HUES64 (cell line): ENCODE measurements at regions not wholly inside any gene's neighbourhood (a gene's known extent, or its start where the extent isn't known, plus 50 kb on each side); places are given as distances from the start of the nearest gene placed in this dataset.

Source experiments
- H3K27ac ChIP-seq: 2 replicates; pipeline ENCODE4 v1.7.0; 2013; ENCODE audit warnings: low read depth, low read length, inconsistent platforms
- H3K27me3 ChIP-seq: 2 replicates; pipeline ENCODE4 v1.6.1; 2013; ENCODE audit warnings: mild to moderate bottlenecking, low read length; ENCODE audit not compliant: insufficient read depth
- H3K36me3 ChIP-seq: 2 replicates; pipeline ENCODE4 v1.6.1; 2013; ENCODE audit warnings: mild to moderate bottlenecking, low read length; ENCODE audit not compliant: insufficient read depth
- H3K4me1 ChIP-seq: 2 replicates; pipeline ENCODE4 v1.6.1; 2013; ENCODE audit warnings: mild to moderate bottlenecking, low read length, moderate library complexity; ENCODE audit not compliant: insufficient read depth
- H3K4me3 ChIP-seq: 2 replicates; pipeline ENCODE4 v1.5.1; 2013; ENCODE audit warnings: mild to moderate bottlenecking, low read length, moderate library complexity
- H3K9ac ChIP-seq: 2 replicates; pipeline ENCODE4 v1.6.1; 2013; ENCODE audit warnings: mild to moderate bottlenecking, low read depth, low read length
- H3K9me3 ChIP-seq: 2 replicates; pipeline ENCODE4 v1.6.1; 2013; ENCODE audit warnings: low read depth, low read length; ENCODE audit not compliant: insufficient read depth
- WGBS: fragments of 150-250, 120-280 bp; methylation state at CpG from one replicate; pipeline ENCODE4 v1.1.7; 2013; ENCODE audit warnings: missing lambda C conversion rate; 5-methylcytosine and 5-hydroxymethylcytosine counted together

- H3K36me3 ChIP-seq, result no peaks in the 10 kb centered on the region
- no peak overlapping the region for H3K9ac ChIP-seq
- H3K27me3 ChIP-seq, result no peaks in the 10 kb centered on the region
- H3K4me3 ChIP-seq, result no peak overlapping the region
- no CpG with 5 or more reads among the region's 1 CpG for WGBS
- peaks cover 28% of the 10 kb centered on the region for H3K4me1 ChIP-seq
- H3K9me3 ChIP-seq, result 0 out of 2 replicates have a peak, but pooled peaks cover 7% of the 10 kb centered on the region
- no peak overlapping the region for H3K27ac ChIP-seq
Measured at GRCh38 chr13:64680739-64681138, 2549.4 kb downstream of the PCDH9 start.

GRCh38 chr13:64675255-64675892, 2554.8 kb downstream of the PCDH9 start:
- H3K36me3 ChIP-seq, result no peaks in the 10 kb centered on the region
- H3K4me3 ChIP-seq, result no peak overlapping the region
- H3K9me3 ChIP-seq, result no peaks in the 10 kb centered on the region
- H3K27me3 ChIP-seq, result no peaks in the 10 kb centered on the region
- H3K4me1 ChIP-seq, result no peaks in the 10 kb centered on the region
- no peak overlapping the region for H3K9ac ChIP-seq
- 85% methylated on average over 6 of the region's 6 CpGs for WGBS
- no peak overlapping the region for H3K27ac ChIP-seq

- Histone ChIP-seq H3K36me3 (no peaks in the 10 kb centered on the region), H3K4me1 (no peaks in the 10 kb centered on the region), H3K27ac (no peak overlapping the region), H3K27me3 (no peaks in the 10 kb centered on the region), H3K9me3 (no peaks in the 10 kb centered on the region), H3K4me3 (no peak overlapping the region), H3K9ac (no peak overlapping the region)
- 97% methylated on average over 2 of the region's 2 CpGs for WGBS
Measured at GRCh38 chr13:64674126-64674525, 2556.0 kb downstream of the PCDH9 start.

DNA sequence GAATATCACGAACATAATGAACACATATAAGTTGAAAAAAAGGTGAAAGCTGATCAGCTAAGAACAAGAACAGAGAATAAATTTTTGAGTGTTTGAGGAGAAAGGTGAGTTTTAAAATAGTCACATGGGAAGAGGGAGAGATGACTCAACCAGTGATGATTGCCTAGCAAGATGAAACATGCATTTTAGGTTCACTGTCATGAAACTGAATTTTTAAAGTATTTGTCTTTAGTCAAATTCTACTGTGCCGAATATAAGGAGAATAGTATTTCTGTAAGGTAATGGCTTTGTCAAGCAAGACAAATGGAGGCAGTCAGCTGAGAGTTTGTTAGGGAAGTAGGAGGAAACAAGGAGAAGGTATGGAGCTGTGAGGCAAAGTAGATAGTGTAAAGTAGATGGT, 2557.4 kb downstream of the PCDH9 start:
- WGBS, result 98% methylated on average over 2 of the region's 2 CpGs
- no peak overlapping the region for H3K9ac ChIP-seq
- no peak overlapping the region for H3K27ac ChIP-seq

GRCh38 chr13:64662887-64663593, 2567.1 kb downstream of the PCDH9 start:
- 96% methylated on average over 7 of the region's 7 CpGs for WGBS
- peaks cover 17% of the 10 kb centered on the region; the same call in 1 of the 2 replicates for H3K9me3 ChIP-seq
- H3K4me3 ChIP-seq, result no peak overlapping the region
- no peaks in the 10 kb centered on the region for H3K36me3 ChIP-seq
- no peaks in the 10 kb centered on the region for H3K4me1 ChIP-seq
- no peaks in the 10 kb centered on the region for H3K27me3 ChIP-seq
- no peak overlapping the region for H3K27ac ChIP-seq
- no peak overlapping the region for H3K9ac ChIP-seq

More for the DNA sequence above, 2557.4 kb downstream of the PCDH9 start:
- Histone ChIP-seq H3K4me1 (no peaks in the 10 kb centered on the region), H3K4me3 (no peak overlapping the region), H3K9me3 (no peaks in the 10 kb centered on the region), H3K27me3 (no peaks in the 10 kb centered on the region), H3K36me3 (no peaks in the 10 kb centered on the region)

DNA sequence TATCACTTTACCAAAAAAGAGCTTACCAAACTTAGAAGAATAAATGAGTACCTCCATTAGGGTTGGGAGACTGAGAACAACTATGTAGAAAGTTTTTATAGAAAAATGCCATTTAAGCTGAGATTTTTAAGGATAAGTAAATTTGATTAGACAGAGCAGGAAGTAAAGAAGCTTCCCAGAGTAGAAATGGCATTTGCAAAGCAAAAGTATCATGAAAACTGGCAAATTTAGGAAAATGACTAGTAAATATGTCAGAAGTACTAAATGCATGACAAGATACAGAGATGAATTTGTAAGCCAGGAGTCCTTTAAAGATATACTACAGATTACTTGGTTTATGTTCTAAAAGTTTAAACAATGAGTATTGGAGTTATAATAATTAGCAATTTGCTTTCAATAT, 2581.8 kb downstream of the PCDH9 start:
- no peaks in the 10 kb centered on the region for H3K36me3 ChIP-seq
- no peak overlapping the region for H3K4me3 ChIP-seq
- H3K9me3 ChIP-seq, result no peaks in the 10 kb centered on the region
- no peaks in the 10 kb centered on the region for H3K4me1 ChIP-seq
- no peak overlapping the region for H3K27ac ChIP-seq
- H3K9ac ChIP-seq, result no peak overlapping the region
- H3K27me3 ChIP-seq, result no peaks in the 10 kb centered on the region

DNA sequence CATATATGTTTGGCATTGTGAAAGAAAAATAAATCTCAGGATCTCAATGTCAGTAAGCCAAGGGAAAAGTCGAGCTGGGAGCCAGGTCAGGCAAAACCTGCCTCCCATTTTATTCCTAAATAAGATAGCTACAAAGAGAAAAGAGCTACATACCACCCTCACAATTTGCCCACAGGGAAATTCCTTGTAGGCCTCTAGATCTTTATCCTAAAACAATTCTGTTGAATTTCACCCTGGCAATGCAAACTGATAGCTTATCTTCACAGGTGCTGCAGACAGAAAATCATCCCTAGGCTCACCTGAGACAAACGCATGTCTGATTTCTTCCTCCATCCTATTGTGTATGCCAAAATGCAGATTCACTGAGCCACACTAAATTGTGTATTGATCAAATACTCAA, 2587.1 kb downstream of the PCDH9 start:
- Histone ChIP-seq H3K9ac (no peak overlapping the region), H3K9me3 (no peaks in the 10 kb centered on the region), H3K4me1 (no peaks in the 10 kb centered on the region), H3K27me3 (no peaks in the 10 kb centered on the region), H3K36me3 (no peaks in the 10 kb centered on the region), H3K27ac (no peak overlapping the region), H3K4me3 (no peak overlapping the region)
- WGBS, result 76% methylated on average over 2 of the region's 2 CpGs

DNA sequence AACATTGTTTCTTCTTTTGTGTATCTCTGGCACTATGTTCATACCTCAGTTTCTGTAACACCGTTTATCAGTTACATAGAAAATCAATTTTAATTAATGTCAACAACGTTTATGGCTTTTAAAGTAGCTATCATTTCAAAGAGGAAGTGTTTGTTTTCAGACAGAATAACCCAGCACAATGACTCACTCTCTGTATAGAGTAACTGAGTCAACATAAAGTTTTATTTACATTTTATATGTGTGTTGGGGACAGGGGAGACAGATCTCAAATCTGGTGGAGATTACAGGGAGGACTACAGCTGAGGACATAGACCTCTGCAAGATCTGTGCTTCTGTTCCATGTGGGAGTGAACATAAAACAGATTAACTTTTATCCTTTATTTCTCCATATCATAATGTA, 2590.1 kb downstream of the PCDH9 start:
- H3K27me3 ChIP-seq, result no peaks in the 10 kb centered on the region
- H3K27ac ChIP-seq, result no peak overlapping the region
- H3K9ac ChIP-seq, result no peak overlapping the region
- H3K4me3 ChIP-seq, result no peak overlapping the region
- no peaks in the 10 kb centered on the region for H3K9me3 ChIP-seq
- WGBS, result 100% methylated on average over 1 of the region's 2 CpGs
- H3K4me1 ChIP-seq, result no peaks in the 10 kb centered on the region
- H3K36me3 ChIP-seq, result no peaks in the 10 kb centered on the region

DNA sequence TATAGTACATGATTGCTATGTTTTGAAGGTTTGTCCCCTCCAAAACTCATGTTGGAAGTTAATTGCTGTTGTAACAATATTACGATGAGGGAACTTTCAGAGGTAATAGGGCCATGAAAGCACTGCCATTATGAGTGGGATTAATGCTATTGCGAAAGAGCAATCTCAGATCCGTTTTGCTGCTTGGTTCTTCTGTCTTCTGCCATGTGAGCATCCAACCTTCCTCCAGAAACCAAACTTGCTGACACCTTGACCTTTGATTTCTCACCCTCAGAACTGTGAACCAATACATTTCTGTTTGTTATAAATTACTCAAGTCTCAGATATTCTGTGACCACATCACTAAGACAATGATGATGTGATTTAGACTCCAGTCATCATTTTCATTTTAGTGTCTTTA, 2590.9 kb downstream of the PCDH9 start:
- Histone ChIP-seq H3K27ac (no peak overlapping the region), H3K9ac (no peak overlapping the region)
- WGBS, result 96% methylated on average over 3 of the region's 3 CpGs

GRCh38 chr13:64633948-64634347, 2596.2 kb downstream of the PCDH9 start:
- no peaks in the 10 kb centered on the region for H3K36me3 ChIP-seq
- 77% methylated on average over 1 of the region's 1 CpG for WGBS
- H3K27me3 ChIP-seq, result no peaks in the 10 kb centered on the region
- no peak overlapping the region for H3K9ac ChIP-seq
- no peak overlapping the region for H3K27ac ChIP-seq
- peaks cover 5% of the 10 kb centered on the region; the same call in 1 of the 2 replicates for H3K4me1 ChIP-seq
- no peak overlapping the region for H3K4me3 ChIP-seq
- H3K9me3 ChIP-seq, result no peaks in the 10 kb centered on the region

More for the DNA sequence above, 2590.9 kb downstream of the PCDH9 start:
- Histone ChIP-seq H3K4me3 (no peak overlapping the region), H3K9me3 (no peaks in the 10 kb centered on the region), H3K4me1 (no peaks in the 10 kb centered on the region), H3K36me3 (no peaks in the 10 kb centered on the region), H3K27me3 (no peaks in the 10 kb centered on the region)

DNA sequence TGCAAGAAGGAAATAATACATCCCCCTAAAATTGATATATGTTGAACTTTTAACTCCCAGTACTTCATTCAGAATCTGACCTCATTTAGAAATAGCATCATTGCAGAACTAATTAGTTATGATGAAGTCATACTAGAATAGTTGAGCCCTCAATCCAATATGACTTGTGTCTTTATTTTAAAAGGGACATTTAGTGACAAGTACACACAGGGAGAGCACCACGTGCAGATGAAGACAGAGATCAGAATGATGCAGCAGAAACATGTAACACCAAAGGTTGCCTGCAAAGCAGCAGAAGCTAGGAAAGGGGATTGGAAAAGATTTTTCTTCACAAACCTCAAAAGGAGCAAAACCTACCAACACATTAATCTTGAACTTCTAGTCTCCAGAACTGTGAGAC, 2602.5 kb downstream of the PCDH9 start:
- Histone ChIP-seq H3K27ac (no peak overlapping the region), H3K4me1 (peaks cover 3% of the 10 kb centered on the region; the same call in 1 of the 2 replicates), H3K9ac (no peak overlapping the region), H3K27me3 (no peaks in the 10 kb centered on the region), H3K9me3 (no peaks in the 10 kb centered on the region), H3K36me3 (no peaks in the 10 kb centered on the region), H3K4me3 (no peak overlapping the region)
- 57% methylated on average over 1 of the region's 1 CpG for WGBS
